Fibroblast of the aortic adventitia (primary cell): ENCODE measurements at regions not wholly inside any gene's neighbourhood (a gene's known extent, or its start where the extent isn't known, plus 50 kb on each side); places are given as distances from the start of the nearest gene placed in this dataset.

Source experiments
- DNase-seq: peaks from one replicate; pipeline ENCODE4 v3.0.0-alpha.2; 2010; ENCODE audit warnings: low read depth
- H3K4me3 ChIP-seq: 2 replicates; pipeline ENCODE4 v1.5.1; 2011; ENCODE audit warnings: low read depth, mild to moderate bottlenecking, control low read depth, low read length, moderate library complexity
- CTCF ChIP-seq: IDR thresholded peaks from 2 replicates; pipeline ENCODE4 v1.5.1; 2011; ENCODE audit warnings: mild to moderate bottlenecking, low read length, control low read depth, inconsistent platforms; ENCODE audit not compliant: insufficient read depth

GRCh38 chr12:78316136-78316535, 485.4 kb downstream of the NAV3 start:
- TF ChIP-seq CTCF = no peak
- no peak for DNase-seq
- H3K4me3 ChIP-seq = no peak overlapping the region

- no peak for DNase-seq
- no peak for TF ChIP-seq CTCF
- H3K4me3 ChIP-seq = no peak overlapping the region
These were observed 486.2 kb downstream of the NAV3 start for GRCh38 chr12:78316631-78317468.

- TF ChIP-seq CTCF = no peak
- DNase-seq = no peak
- no peak overlapping the region for H3K4me3 ChIP-seq
These were observed 491.0 kb downstream of the NAV3 start for GRCh38 chr12:78321696-78322095.

- no peak for DNase-seq
- no peak overlapping the region for H3K4me3 ChIP-seq
- TF ChIP-seq CTCF = no peak
These were observed 492.5 kb downstream of the NAV3 start for GRCh38 chr12:78323226-78323625.

- TF ChIP-seq CTCF = no peak
- DNase-seq = no peak
- H3K4me3 ChIP-seq = no peak overlapping the region
These were observed 493.5 kb downstream of the NAV3 start for GRCh38 chr12:78324234-78324633.

DNA sequence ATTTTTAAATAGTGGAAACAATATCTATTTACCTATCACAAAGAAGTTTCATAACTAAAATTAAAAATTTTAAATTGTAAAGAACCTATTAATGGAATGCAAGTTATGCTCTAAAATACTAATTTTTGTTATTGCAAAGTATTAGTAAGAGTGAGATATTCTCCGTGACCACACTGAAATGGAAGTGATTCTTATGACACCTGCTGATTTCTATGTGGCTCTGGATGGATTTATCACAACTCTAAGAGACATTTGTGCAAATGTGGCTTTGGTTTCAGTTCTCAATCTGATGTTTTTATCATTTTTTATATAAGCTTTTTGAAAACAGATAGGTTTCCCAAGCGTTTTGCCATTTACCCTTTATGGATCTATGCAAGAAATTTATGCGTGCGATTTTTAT, 497.8 kb downstream of the NAV3 start:
- no peak for DNase-seq
- no peak overlapping the region for H3K4me3 ChIP-seq
- TF ChIP-seq CTCF = no peak

DNA sequence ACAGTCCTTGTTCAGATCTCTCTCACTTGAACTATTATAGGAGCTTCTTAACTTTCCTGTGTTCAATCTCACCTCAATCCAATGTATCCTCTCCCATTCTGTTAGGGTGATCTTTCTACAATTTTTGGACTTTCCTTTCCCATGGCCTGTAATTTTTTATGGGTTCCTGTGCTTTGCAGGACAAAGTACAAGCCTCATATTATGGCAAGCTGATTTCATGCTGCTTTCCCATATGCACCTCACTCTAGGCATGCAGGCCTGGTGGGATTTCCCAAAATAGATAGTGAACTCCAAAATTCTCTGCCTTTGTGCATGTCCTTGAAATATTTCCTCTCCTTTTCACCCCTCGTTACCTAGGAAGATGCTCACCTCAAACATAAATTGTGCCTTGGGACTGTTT, 499.4 kb downstream of the NAV3 start:
- TF ChIP-seq CTCF = no peak
- no peak overlapping the region for H3K4me3 ChIP-seq
- DNase-seq = no peak
